Stimulated activated CD8-positive, alpha-beta memory T cell treated with anti-CD3 and anti-CD28 coated beads, Interleukin-12 subunit alpha, Interleukin-12 subunit beta, amount 100 ng/mL, for 24 hours (primary cell): ENCODE measurements at regions not wholly inside any gene's neighbourhood (a gene's known extent, or its start where the extent isn't known, plus 50 kb on each side); places are given as distances from the start of the nearest gene placed in this dataset.
"Not testable (repeated sequence)": the region's sequence is repeated elsewhere in the genome, so short reads cannot be mapped to it uniquely, and the experiment has no call there.

Experiments
- DNase-seq: peaks from one replicate; pipeline ENCODE4 v3.0.0-alpha.2; 2020; ENCODE audit errors: extremely low read depth

GRCh38 chr9:40907657-40908624, 220.5 kb downstream of the FOXD4L6 start:
- DNase-seq = no peak

- DNase-seq = not testable (repeated sequence)
Observed at GRCh38 chr9:40906879-40907278, 221.6 kb downstream of the FOXD4L6 start.

- DNase-seq = not testable (repeated sequence)
Observed at GRCh38 chr9:40892315-40892714, 236.2 kb downstream of the FOXD4L6 start.

GRCh38 chr9:40885858-40886257, 242.6 kb downstream of the FOXD4L6 start:
- DNase-seq = not testable (repeated sequence)

- DNase-seq = not testable (repeated sequence)
Observed at GRCh38 chr9:40884902-40885490, 243.5 kb downstream of the FOXD4L6 start.

GRCh38 chr9:40884072-40884901, 244.2 kb downstream of the FOXD4L6 start:
- DNase-seq = no peak

- DNase-seq = not testable (repeated sequence)
Observed at GRCh38 chr9:40883423-40884071, 244.9 kb downstream of the FOXD4L6 start.

GRCh38 chr9:40873753-40874295, 254.7 kb downstream of the FOXD4L6 start:
- DNase-seq = not testable (repeated sequence)

- not testable (repeated sequence) for DNase-seq
Observed at GRCh38 chr9:40868437-40868836, 260.0 kb downstream of the FOXD4L6 start.
